Endothelial cell of umbilical vein (primary cell): ENCODE measurements at regions not wholly inside any gene's neighbourhood (a gene's known extent, or its start where the extent isn't known, plus 50 kb on each side); places are given as distances from the start of the nearest gene placed in this dataset.

Experiments used
- BruUV-seq: library from RNA; stranded (reverse); fragments of 400-500 nt; replicated peaks from 2 replicates; lab custom pipeline; 2021; lab: Mats Ljungman, UMichigan
- CTCF ChIA-PET: fragments of 300-600, 350-600 bp; sonication (Branson Sonifier 250); formaldehyde crosslinking; loops from one replicate; lab custom pipeline; 2021; ENCODE audit warnings: antibody characterized with exemption, inconsistent platforms; lab: Charles Lee
- POLR2A ChIA-PET: fragments of 300-600, 350-600 bp; sonication (Branson Sonifier 250); formaldehyde crosslinking; loops from one replicate; lab custom pipeline; 2021; ENCODE audit warnings: antibody characterized with exemption, inconsistent platforms; lab: Charles Lee
- DNase-seq: peaks from one replicate; pipeline ENCODE4 v3.0.0-alpha.2; 2011; ENCODE audit warnings: low read depth, low spot score
- FAIRE-seq: peaks from 2 replicates; lab custom pipeline; 2011; peaks lifted over from hg19 to GRCh38; lab: Jason Lieb, UNC
- H2AFZ ChIP-seq: 2 replicates; pipeline ENCODE4 v1.6.0; 2012; ENCODE audit warnings: low read depth, low read length, control low read depth, inconsistent platforms
- H3K27ac ChIP-seq: 2 replicates; pipeline ENCODE4 v1.5.1; 2011; ENCODE audit warnings: low read depth, mild to moderate bottlenecking, control low read depth, low read length, moderate library complexity; ENCODE audit not compliant: insufficient read depth
- H3K27me3 ChIP-seq, 2 experiments: 2 replicates each; pipeline versions ENCODE4 v1.6.0 to v1.6.1; 2011; ENCODE audit warnings: low read length in 2 of 2, mixed read lengths in 1 of 2; ENCODE audit not compliant: control insufficient read depth in 2 of 2, insufficient read depth in 2 of 2
- H3K36me3 ChIP-seq, 2 experiments: 2 replicates in 1 of 2; 3 replicates in 1 of 2; pipeline ENCODE4 v1.5.1; 2011; ENCODE audit warnings: low read length in 2 of 2, mild to moderate bottlenecking in 1 of 2, moderate library complexity in 1 of 2; ENCODE audit not compliant: control insufficient read depth in 2 of 2, insufficient read depth in 2 of 2; ENCODE audit errors: extremely low read depth in 1 of 2
- H3K4me1 ChIP-seq: 3 replicates; pipeline ENCODE4 v1.5.1; 2011; ENCODE audit warnings: mild to moderate bottlenecking, low read length; ENCODE audit not compliant: control insufficient read depth, insufficient read depth; ENCODE audit errors: extremely low read depth
- H3K4me2 ChIP-seq: 2 replicates; pipeline ENCODE4 v1.6.1; 2011; ENCODE audit warnings: low read length, control low read depth, mixed read lengths; ENCODE audit not compliant: insufficient read depth
- H3K4me3 ChIP-seq, 3 experiments: fragments of 200-600 bp in 1 of 3; sonication (generic), shearing (Covaris generic) in 1 of 3; replicated peaks in 1 of 3; 2 replicates each; pipeline ENCODE4 v1.5.1; 2011 to 2016; ENCODE audit warnings: control low read depth in 3 of 3, low read length in 3 of 3, mild to moderate bottlenecking in 2 of 3, inconsistent platforms in 1 of 3, low read depth in 1 of 3, moderate library complexity in 1 of 3; ENCODE audit not compliant: insufficient read depth in 1 of 3
- H3K79me2 ChIP-seq: 2 replicates; pipeline ENCODE4 v1.6.0; 2012; ENCODE audit warnings: low read length, inconsistent platforms; ENCODE audit not compliant: control insufficient read depth, insufficient read depth
- H3K9ac ChIP-seq: replicated peaks from 2 replicates; pipeline ENCODE3; 2011; ENCODE audit warnings: low read length, control low read depth; ENCODE audit not compliant: insufficient read depth; ENCODE audit errors: extremely low read depth
- H3K9me1 ChIP-seq: replicated peaks from 3 replicates; pipeline ENCODE4 v1.6.0; 2011; ENCODE audit warnings: mild to moderate bottlenecking, low read length; ENCODE audit not compliant: control insufficient read depth, insufficient read depth; ENCODE audit errors: extremely low read depth
- H3K9me3 ChIP-seq: replicated peaks from 2 replicates; pipeline ENCODE4 v1.5.1; 2012; ENCODE audit warnings: low read length, inconsistent platforms; ENCODE audit not compliant: control insufficient read depth, insufficient read depth
- H4K20me1 ChIP-seq: replicated peaks from 2 replicates; pipeline ENCODE3; 2011; ENCODE audit warnings: mild to moderate bottlenecking, low read length; ENCODE audit not compliant: control insufficient read depth, insufficient read depth; ENCODE audit errors: extremely low read depth
- EZH2 ChIP-seq: IDR thresholded peaks from 2 replicates; pipeline ENCODE4 v1.6.1; 2012; ENCODE audit warnings: borderline replicate concordance, low read depth, mild to moderate bottlenecking, moderate library complexity, low read length, inconsistent platforms; ENCODE audit not compliant: severe bottlenecking
- FOS ChIP-seq: IDR thresholded peaks from 2 replicates; pipeline ENCODE4 v1.6.1; 2011; ENCODE audit warnings: mild to moderate bottlenecking, low read length, moderate library complexity, borderline replicate concordance; ENCODE audit not compliant: insufficient read depth
- GATA2 ChIP-seq: IDR thresholded peaks from 2 replicates; pipeline ENCODE4 v1.7.0; 2011; ENCODE audit warnings: low read depth, mild to moderate bottlenecking, moderate library complexity, mixed read lengths, low read length; ENCODE audit not compliant: insufficient read length, insufficient read depth
- JUN ChIP-seq: IDR thresholded peaks from 2 replicates; pipeline ENCODE4 v1.6.1; 2011; ENCODE audit warnings: borderline replicate concordance, low read depth; ENCODE audit not compliant: insufficient read length, insufficient read depth
- MYC ChIP-seq: IDR thresholded peaks from one replicate; pipeline ENCODE4 v1.6.1; 2011; ENCODE audit warnings: mild to moderate bottlenecking, low read depth, low read length
- POLR2A ChIP-seq: IDR thresholded peaks from 2 replicates; pipeline ENCODE4 v1.6.1; 2012; ENCODE audit warnings: low read depth, mild to moderate bottlenecking, control low read depth, low read length
- POLR2AphosphoS5 ChIP-seq: IDR thresholded peaks from 2 replicates; pipeline ENCODE4 v1.6.1; 2012; ENCODE audit warnings: low read depth, mild to moderate bottlenecking, control low read depth, low read length, moderate library complexity; ENCODE audit not compliant: insufficient read depth
- dilution Hi-C: fragments of 300-500 bp; cut with MboI; formaldehyde crosslinking; loops from one replicate; pipeline ENCODE4 v1.15.0; 2019; ENCODE audit warnings: low sequenced_read_pairs; ENCODE audit not compliant: extremely low pct_ligation_motif_present
- intact Hi-C: fragments of 100-400 bp; cut with micrococcal nuclease; formaldehyde crosslinking; loops from one replicate; pipeline ENCODE4 v1.10.0; 2022
- TF ChIP-seq, protein P1 (sequence below), 2 donors: IDR thresholded peaks; 1 replicate in 1 of 2; 2 replicates in 1 of 2; pipeline ENCODE4 v1.5.1; 2011; ENCODE audit warnings: low read length in 2 of 2, mild to moderate bottlenecking in 2 of 2, moderate library complexity in 2 of 2, control low read depth in 1 of 2, inconsistent platforms in 1 of 2, low read depth in 1 of 2; ENCODE audit not compliant: insufficient read depth in 1 of 2; ENCODE audit errors: extremely low read depth in 1 of 2
- TF ChIP-seq, protein P2 (sequence below): IDR thresholded peaks from 2 replicates; pipeline ENCODE4 v1.6.1; 2011; ENCODE audit not compliant: insufficient read depth, insufficient read length

DNA sequence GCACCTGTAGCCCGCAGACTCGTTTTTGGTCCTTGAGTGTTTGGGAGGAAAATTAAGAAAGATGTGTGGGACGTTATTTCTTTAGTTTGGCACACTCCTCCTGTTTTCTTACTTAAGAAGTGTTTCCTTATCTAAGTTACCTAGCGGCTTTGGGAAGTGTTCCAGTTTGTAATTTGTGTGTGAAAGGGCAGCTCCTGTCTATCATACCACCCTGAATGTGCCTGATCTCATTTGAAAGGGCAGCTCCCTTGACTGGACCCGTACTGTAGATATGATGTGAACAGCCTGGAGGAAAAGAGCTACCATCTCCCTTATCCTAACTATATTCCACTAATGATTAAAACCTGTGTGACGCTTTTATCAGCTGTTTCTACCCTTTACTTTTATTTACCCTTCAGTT, 314.3 kb downstream of the CHRM3 start:
- TF ChIP-seq FOS (no peak), JUN (no peak), GATA2 (no peak), POLR2AphosphoS5 (no peak), POLR2A (no peak), MYC (no peak), EZH2 (no peak)
- TF ChIP-seq, protein P1, sequence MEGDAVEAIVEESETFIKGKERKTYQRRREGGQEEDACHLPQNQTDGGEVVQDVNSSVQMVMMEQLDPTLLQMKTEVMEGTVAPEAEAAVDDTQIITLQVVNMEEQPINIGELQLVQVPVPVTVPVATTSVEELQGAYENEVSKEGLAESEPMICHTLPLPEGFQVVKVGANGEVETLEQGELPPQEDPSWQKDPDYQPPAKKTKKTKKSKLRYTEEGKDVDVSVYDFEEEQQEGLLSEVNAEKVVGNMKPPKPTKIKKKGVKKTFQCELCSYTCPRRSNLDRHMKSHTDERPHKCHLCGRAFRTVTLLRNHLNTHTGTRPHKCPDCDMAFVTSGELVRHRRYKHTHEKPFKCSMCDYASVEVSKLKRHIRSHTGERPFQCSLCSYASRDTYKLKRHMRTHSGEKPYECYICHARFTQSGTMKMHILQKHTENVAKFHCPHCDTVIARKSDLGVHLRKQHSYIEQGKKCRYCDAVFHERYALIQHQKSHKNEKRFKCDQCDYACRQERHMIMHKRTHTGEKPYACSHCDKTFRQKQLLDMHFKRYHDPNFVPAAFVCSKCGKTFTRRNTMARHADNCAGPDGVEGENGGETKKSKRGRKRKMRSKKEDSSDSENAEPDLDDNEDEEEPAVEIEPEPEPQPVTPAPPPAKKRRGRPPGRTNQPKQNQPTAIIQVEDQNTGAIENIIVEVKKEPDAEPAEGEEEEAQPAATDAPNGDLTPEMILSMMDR (IDR thresholded peaks at IDR 0.05; ENCODE audit: extremely low read depth in 1 of 2, insufficient read depth in 1 of 2, low read depth in 1 of 2, low read length in 2 of 2), result no peak
- TF ChIP-seq, protein P2, sequence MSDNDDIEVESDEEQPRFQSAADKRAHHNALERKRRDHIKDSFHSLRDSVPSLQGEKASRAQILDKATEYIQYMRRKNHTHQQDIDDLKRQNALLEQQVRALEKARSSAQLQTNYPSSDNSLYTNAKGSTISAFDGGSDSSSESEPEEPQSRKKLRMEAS, result no peak
- no peaks in the 10 kb centered on the region for H3K4me1 ChIP-seq
- ChIA-PET CTCF (no interaction called here), POLR2A (no interaction called here)
- H3K4me2 ChIP-seq, result no peak overlapping the region
- H3K27ac ChIP-seq, result no peak overlapping the region
- H3K9me3 ChIP-seq, result peaks cover 2% of the 10 kb centered on the region
- H3K36me3 ChIP-seq, result no peaks in the 10 kb centered on the region
- H2AFZ ChIP-seq, result no peak overlapping the region
- dilution Hi-C loops (no loop called here), intact Hi-C loops (no loop called here)
- H4K20me1 ChIP-seq, result no peaks in the 10 kb centered on the region
- FAIRE-seq (no peak), DNase-seq (no peak)
- no peak overlapping the region for H3K9ac ChIP-seq
- H3K4me3 ChIP-seq, result no peak overlapping the region
- no TSS peak for BruUV-seq
- H3K9me1 ChIP-seq, result no peaks in the 10 kb centered on the region
- H3K27me3 ChIP-seq, result no peaks in the 10 kb centered on the region
- H3K79me2 ChIP-seq, result no peaks in the 10 kb centered on the region
